OCI-LY1 (cell line): ENCODE measurements at regions not wholly inside any gene's neighbourhood (a gene's known extent, or its start where the extent isn't known, plus 50 kb on each side); places are given as distances from the start of the nearest gene placed in this dataset.

ENCODE experiments used
- H2AFZ ChIP-seq: fragments of 200-600 bp; sonication (generic), shearing (Covaris generic); 2 replicates; pipeline ENCODE4 v1.6.0; 2014; ENCODE audit warnings: antibody characterized with exemption, mild to moderate bottlenecking, low read length
- H3F3A ChIP-seq: fragments of 200-600 bp; sonication (generic), shearing (Covaris generic); 2 replicates; pipeline ENCODE4 v1.6.0; 2014; ENCODE audit warnings: mild to moderate bottlenecking, antibody characterized with exemption, low read length, moderate library complexity; ENCODE audit not compliant: insufficient read depth
- H3K27ac ChIP-seq: fragments of 200-600 bp; sonication (generic); 2 replicates; pipeline ENCODE4 v1.5.1; 2014; ENCODE audit warnings: low read length, mixed run types, mild to moderate bottlenecking, low read depth; ENCODE audit not compliant: poor library complexity, severe bottlenecking
- H3K27me3 ChIP-seq: fragments of 200-600 bp; sonication (generic); 2 replicates; pipeline ENCODE4 v1.6.0; 2014; ENCODE audit warnings: antibody characterized with exemption, mild to moderate bottlenecking, low read length, moderate library complexity; ENCODE audit not compliant: insufficient read depth
- H3K36me3 ChIP-seq: fragments of 200-600 bp; sonication (generic); 2 replicates; pipeline ENCODE4 v1.6.1; 2014; ENCODE audit warnings: mild to moderate bottlenecking, antibody characterized with exemption, low read length, moderate library complexity, mixed read lengths; ENCODE audit not compliant: insufficient read depth
- H3K4me1 ChIP-seq: fragments of 200-600 bp; sonication (generic); 2 replicates; pipeline ENCODE4 v1.5.1; 2014; ENCODE audit warnings: mild to moderate bottlenecking, low read length, moderate library complexity; ENCODE audit not compliant: insufficient read depth, severe bottlenecking
- H3K4me2 ChIP-seq: fragments of 200-600 bp; sonication (generic), shearing (Covaris generic); 2 replicates; pipeline ENCODE4 v1.6.1; 2014; ENCODE audit warnings: low read length
- H3K4me3 ChIP-seq: fragments of 200-600 bp; sonication (generic); 2 replicates; pipeline ENCODE4 v1.5.1; 2014; ENCODE audit warnings: low read length, low read depth, mild to moderate bottlenecking, mixed read lengths; ENCODE audit not compliant: poor library complexity, severe bottlenecking
- H3K79me2 ChIP-seq: fragments of 200-600 bp; shearing (Covaris generic); 2 replicates; pipeline ENCODE4 v1.6.1; 2016; ENCODE audit warnings: mixed run types, low read length, mixed read lengths; ENCODE audit not compliant: insufficient read depth
- H3K9ac ChIP-seq: fragments of 200-600 bp; sonication (generic), shearing (Covaris generic); 2 replicates; pipeline ENCODE4 v1.6.1; 2014; ENCODE audit warnings: mild to moderate bottlenecking, low read length, mixed read lengths
- H3K9me2 ChIP-seq: fragments of 200-600 bp; sonication (generic), shearing (Covaris generic); 2 replicates; pipeline ENCODE4 v1.6.1; 2014; ENCODE audit warnings: low read depth, mild to moderate bottlenecking, low read length, mixed read lengths
- H3K9me3 ChIP-seq: fragments of 200-600 bp; shearing (Covaris generic); 2 replicates; pipeline ENCODE4 v1.6.1; 2014; ENCODE audit warnings: low read length, mixed read lengths
- H4K20me1 ChIP-seq: fragments of 200-600 bp; sonication (generic), shearing (Covaris generic); 2 replicates; pipeline ENCODE4 v1.6.0; 2016; ENCODE audit warnings: mild to moderate bottlenecking, low read length; ENCODE audit not compliant: insufficient read depth
- EZH2 ChIP-seq: fragments of 200-600 bp; sonication (generic), shearing (Covaris generic); IDR thresholded peaks from 2 replicates; pipeline ENCODE4 v1.8.0; 2017; ENCODE audit warnings: borderline replicate concordance, mixed run types, mild to moderate bottlenecking, antibody characterized with exemption, low read length, moderate library complexity, mixed read lengths
- TF ChIP-seq, protein P1 (sequence below): fragments of 200-600 bp; sonication (generic), shearing (Covaris generic); IDR thresholded peaks from 2 replicates; pipeline ENCODE4 v1.5.1; 2017; ENCODE audit warnings: mild to moderate bottlenecking, antibody characterized with exemption, low read length, moderate library complexity, mixed read lengths

DNA sequence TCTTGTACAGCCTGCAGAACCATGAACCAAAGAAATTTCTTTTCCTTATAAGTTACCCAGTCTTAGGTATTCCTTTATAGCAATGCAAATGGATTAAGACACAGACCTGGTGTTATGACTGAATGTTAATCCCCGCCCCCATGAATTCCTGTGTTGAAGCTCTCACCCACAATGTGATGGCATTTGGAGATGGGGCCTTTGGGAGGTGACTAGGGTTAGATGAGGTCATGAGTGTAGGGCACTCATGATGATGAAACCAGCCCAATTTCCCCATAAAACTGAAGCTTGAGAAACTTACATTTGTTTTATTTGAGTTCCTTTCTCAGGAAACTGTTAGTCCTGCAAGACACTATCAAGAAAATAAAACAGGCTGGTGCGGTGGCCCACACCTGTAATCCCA is 115.8 kb upstream of the THY1 start:
- H2AFZ ChIP-seq, result no peak overlapping the region
- H3K9me2 ChIP-seq, result no peaks in the 10 kb centered on the region
- H3K4me1 ChIP-seq, result no peaks in the 10 kb centered on the region
- H3K4me3 ChIP-seq, result no peak overlapping the region
- H3K9me3 ChIP-seq, result no peaks in the 10 kb centered on the region
- no peak overlapping the region for H3K4me2 ChIP-seq
- no peak overlapping the region for H3K27ac ChIP-seq
- no peak overlapping the region for H3K9ac ChIP-seq
- no peaks in the 10 kb centered on the region for H3K27me3 ChIP-seq
- no peaks in the 10 kb centered on the region for H3K79me2 ChIP-seq
- no peaks in the 10 kb centered on the region for H4K20me1 ChIP-seq
- H3F3A ChIP-seq, result no peaks in the 10 kb centered on the region
- no peaks in the 10 kb centered on the region for H3K36me3 ChIP-seq
- TF ChIP-seq, protein P1, sequence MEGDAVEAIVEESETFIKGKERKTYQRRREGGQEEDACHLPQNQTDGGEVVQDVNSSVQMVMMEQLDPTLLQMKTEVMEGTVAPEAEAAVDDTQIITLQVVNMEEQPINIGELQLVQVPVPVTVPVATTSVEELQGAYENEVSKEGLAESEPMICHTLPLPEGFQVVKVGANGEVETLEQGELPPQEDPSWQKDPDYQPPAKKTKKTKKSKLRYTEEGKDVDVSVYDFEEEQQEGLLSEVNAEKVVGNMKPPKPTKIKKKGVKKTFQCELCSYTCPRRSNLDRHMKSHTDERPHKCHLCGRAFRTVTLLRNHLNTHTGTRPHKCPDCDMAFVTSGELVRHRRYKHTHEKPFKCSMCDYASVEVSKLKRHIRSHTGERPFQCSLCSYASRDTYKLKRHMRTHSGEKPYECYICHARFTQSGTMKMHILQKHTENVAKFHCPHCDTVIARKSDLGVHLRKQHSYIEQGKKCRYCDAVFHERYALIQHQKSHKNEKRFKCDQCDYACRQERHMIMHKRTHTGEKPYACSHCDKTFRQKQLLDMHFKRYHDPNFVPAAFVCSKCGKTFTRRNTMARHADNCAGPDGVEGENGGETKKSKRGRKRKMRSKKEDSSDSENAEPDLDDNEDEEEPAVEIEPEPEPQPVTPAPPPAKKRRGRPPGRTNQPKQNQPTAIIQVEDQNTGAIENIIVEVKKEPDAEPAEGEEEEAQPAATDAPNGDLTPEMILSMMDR, result no peak
- TF ChIP-seq EZH2, result no peak

DNA sequence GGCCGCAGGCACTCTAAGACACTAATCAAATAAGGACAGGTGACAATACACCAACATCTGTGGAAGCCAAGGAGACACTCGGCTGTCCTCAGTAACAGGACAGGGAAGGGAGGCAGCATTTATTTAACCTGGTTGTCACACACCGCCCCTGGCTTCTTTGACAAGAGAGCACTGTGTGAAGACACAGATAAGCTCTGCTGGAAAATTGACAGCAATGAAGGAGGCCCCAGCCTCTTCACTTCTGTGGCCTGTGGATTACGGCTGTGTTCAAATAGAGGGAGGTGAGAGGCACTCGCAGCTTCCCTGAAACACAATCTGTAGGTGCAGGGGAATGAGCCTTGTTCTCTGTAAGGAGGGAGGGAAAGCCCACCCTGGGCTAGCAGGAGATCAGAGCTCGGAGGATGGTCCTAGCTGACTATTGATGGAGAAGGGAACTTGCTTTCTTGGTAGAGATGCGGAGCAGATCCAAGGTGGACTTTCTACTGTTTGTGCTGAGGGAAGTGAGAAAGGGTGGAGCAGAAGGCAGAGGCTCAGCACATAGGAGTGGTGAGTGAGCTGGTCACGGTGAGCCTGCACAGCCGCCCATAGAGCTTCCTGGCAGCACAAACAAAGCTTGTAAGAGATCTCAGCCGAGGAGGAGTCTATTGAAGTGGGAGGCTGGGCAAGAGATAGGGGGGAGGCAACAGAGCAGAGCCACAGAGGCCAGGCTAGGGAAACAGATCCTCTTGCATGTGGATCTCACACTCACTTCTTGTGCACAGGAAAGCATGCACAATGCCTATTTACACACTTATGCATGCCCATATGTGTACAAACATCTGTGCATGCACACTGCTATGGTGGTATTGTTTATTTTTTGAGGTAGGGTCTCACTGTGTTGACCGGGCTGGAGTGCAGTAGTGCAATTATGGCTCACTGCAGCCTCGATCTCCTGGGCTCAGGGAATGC is 114.6 kb upstream of the THY1 start:
- no peak overlapping the region for H2AFZ ChIP-seq
- no peak overlapping the region for H3K4me2 ChIP-seq
- TF ChIP-seq, protein P1, result no peak
- TF ChIP-seq EZH2, result no peak

DNA sequence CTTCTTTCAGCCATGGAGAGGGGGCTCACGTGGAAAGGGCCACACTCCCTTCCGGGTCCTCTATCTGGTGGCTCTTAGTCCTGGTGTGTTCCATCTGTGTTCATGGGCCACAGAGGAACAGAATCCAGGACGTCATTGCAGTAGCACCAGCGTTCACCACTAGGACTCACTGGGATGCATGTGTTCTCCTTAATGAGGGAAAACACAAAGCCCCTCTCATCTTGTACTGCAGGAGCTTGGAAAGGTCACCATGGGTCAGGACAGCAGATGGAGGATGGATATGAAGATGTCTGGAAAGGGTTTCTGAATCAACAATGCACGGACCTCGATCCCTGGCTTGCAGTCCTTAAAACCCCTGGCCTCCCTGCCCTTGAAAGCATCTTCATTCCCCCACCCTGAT is 113.8 kb upstream of the THY1 start:
- Histone ChIP-seq H4K20me1 (no peaks in the 10 kb centered on the region), H3K9ac (no peak overlapping the region), H3K79me2 (no peaks in the 10 kb centered on the region), H3K4me3 (no peak overlapping the region), H3K27me3 (no peaks in the 10 kb centered on the region), H3K4me1 (no peaks in the 10 kb centered on the region), H2AFZ (no peak overlapping the region), H3K27ac (no peak overlapping the region), H3K4me2 (no peak overlapping the region), H3K9me3 (no peaks in the 10 kb centered on the region), H3K9me2 (no peaks in the 10 kb centered on the region), H3K36me3 (no peaks in the 10 kb centered on the region), H3F3A (no peaks in the 10 kb centered on the region)
- TF ChIP-seq EZH2, result no peak
- TF ChIP-seq, protein P1, result no peak

More for the DNA sequence above, 114.6 kb upstream of the THY1 start:
- no peaks in the 10 kb centered on the region for H3K4me1 ChIP-seq
- no peak overlapping the region for H3K9ac ChIP-seq
- no peaks in the 10 kb centered on the region for H3K36me3 ChIP-seq
- H3K79me2 ChIP-seq, result no peaks in the 10 kb centered on the region
- no peaks in the 10 kb centered on the region for H4K20me1 ChIP-seq
- no peaks in the 10 kb centered on the region for H3K9me2 ChIP-seq
- H3K9me3 ChIP-seq, result no peaks in the 10 kb centered on the region
- H3K27me3 ChIP-seq, result no peaks in the 10 kb centered on the region
- H3K4me3 ChIP-seq, result no peak overlapping the region
- H3F3A ChIP-seq, result no peaks in the 10 kb centered on the region
- no peak overlapping the region for H3K27ac ChIP-seq
